ENCODE measurements at regions not wholly inside any gene's neighbourhood (a gene's known extent, or its start where the extent isn't known, plus 50 kb on each side); places are given as distances from the start of the nearest gene placed in this dataset.

DNA sequence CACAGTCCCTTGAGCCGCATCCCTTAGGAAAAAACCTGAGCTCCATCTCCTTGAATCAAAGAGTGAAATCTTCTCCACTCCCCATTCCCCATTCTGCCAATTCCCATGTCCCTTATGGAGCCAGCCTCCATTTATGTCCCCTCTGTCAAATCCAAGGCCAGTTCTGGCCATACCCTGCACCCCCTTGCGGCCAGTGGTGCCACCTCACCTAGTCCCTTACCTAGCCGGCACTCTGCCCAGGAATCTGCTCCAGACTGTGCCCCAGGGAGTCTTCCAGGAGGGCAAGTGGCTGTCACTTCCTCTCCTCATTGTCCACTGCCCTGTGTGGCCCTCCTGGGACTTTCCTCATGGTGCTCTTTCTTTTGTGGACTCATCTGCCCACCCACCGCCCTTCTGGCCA is 195.4 kb upstream of the RMP24 start:
- H3K4me1 ChIP-seq = no peaks in the 10 kb centered on the region
- no peaks in the 10 kb centered on the region for H3K36me3 ChIP-seq
- no peak overlapping the region for H3K4me3 ChIP-seq
- DNase-seq = no peak
- intact Hi-C loops (cut with DNase I; ENCODE audit: low total_unique reads) = no loop called here
- H3K9me3 ChIP-seq = no peaks in the 10 kb centered on the region
- no peak overlapping the region for H3K27ac ChIP-seq
- WGBS, 5 donors = 76 to 87% (median 81%) methylated on average over 4 of the region's 4 CpGs
- no peaks in the 10 kb centered on the region for H3K27me3 ChIP-seq
- TF ChIP-seq, protein P1, sequence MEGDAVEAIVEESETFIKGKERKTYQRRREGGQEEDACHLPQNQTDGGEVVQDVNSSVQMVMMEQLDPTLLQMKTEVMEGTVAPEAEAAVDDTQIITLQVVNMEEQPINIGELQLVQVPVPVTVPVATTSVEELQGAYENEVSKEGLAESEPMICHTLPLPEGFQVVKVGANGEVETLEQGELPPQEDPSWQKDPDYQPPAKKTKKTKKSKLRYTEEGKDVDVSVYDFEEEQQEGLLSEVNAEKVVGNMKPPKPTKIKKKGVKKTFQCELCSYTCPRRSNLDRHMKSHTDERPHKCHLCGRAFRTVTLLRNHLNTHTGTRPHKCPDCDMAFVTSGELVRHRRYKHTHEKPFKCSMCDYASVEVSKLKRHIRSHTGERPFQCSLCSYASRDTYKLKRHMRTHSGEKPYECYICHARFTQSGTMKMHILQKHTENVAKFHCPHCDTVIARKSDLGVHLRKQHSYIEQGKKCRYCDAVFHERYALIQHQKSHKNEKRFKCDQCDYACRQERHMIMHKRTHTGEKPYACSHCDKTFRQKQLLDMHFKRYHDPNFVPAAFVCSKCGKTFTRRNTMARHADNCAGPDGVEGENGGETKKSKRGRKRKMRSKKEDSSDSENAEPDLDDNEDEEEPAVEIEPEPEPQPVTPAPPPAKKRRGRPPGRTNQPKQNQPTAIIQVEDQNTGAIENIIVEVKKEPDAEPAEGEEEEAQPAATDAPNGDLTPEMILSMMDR (IDR thresholded peaks at IDR 0.05) = no peak
- TF ChIP-seq EP300 (IDR thresholded peaks at IDR 0.05) (no peak), POLR2A (IDR thresholded peaks at IDR 0.05) (no peak), POLR2AphosphoS5 (IDR thresholded peaks at IDR 0.05) (no peak)

DNA sequence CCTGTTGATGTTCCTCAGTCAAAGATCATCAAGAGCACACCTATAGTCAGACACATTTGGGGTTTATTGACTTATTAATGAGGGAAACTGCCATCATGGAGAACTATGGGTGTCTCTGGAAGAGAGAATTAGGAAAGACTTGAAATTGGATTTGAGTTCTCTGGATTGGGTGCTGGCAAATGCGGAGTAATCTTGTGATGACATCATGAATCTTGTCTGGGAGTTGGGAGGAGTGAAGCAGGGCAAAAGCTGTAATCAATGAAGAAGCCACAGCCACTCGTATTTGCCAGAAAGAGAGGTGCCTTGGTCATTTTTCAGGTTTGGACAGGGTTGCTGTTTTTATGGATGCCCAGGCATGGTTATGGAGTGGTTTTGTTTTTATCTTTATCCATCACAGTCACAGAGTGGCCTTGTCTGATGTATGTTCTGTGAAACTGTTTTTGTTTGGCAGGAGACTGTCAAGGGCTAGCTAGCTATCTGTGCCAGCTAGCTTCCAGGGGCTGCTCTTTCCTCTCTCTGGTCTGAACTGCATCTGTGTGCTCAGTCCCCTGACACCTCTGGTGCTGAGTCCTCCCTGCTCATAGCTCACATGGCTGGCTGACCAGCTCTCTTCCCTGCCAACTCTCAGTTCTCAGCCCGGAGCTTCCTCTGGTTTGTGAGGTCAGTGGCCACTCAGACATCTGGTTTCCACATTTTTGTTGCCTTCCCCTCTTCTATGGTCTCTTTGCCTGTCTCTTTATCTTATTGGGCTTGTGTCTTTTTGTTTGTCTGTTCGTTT is 193.4 kb upstream of the RMP24 start:
- 52 to 68% (median 59%) methylated on average over 4 of the region's 4 CpGs for WGBS, 5 donors
- H3K9me3 ChIP-seq = no peaks in the 10 kb centered on the region
- intact Hi-C loops (cut with DNase I; ENCODE audit: low total_unique reads) = no loop called here
- H3K4me1 ChIP-seq = no peaks in the 10 kb centered on the region
- H3K36me3 ChIP-seq = no peaks in the 10 kb centered on the region
- H3K4me3 ChIP-seq = no peak overlapping the region
- TF ChIP-seq POLR2AphosphoS5 (IDR thresholded peaks at IDR 0.05) = no peak
- TF ChIP-seq, protein P1 (IDR thresholded peaks at IDR 0.05) = no peak
- TF ChIP-seq EP300 (IDR thresholded peaks at IDR 0.05) = no peak
- no peak for TF ChIP-seq POLR2A (IDR thresholded peaks at IDR 0.05)
- H3K27ac ChIP-seq = no peak overlapping the region
- DNase-seq = no peak
- no peaks in the 10 kb centered on the region for H3K27me3 ChIP-seq

DNA sequence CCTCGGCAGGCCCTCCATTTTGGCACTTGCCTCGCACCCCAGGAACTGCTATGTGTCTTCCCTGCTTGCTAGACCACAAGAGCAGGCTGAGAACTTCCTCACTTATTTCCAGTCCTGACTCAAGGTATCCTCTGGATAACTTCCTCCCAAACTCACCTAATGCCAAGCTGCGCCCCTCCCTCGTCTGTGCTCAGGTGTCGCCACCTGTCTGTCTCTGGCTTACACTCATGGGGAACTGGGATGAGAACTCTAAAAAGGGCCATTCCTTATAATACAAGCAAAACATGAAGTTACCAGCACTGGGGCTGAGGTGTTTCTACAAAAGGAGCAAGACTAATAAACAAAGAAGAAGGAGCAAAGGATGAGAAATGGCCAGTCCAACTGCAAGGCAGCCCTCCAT is 191.5 kb upstream of the RMP24 start:
- Histone ChIP-seq H3K4me1 (no peaks in the 10 kb centered on the region), H3K4me3 (no peak overlapping the region), H3K27ac (no peak overlapping the region), H3K9me3 (no peaks in the 10 kb centered on the region), H3K36me3 (no peaks in the 10 kb centered on the region), H3K27me3 (no peaks in the 10 kb centered on the region)
- intact Hi-C loops (cut with DNase I; ENCODE audit: low total_unique reads) = no loop called here
- WGBS, 5 donors = 65 to 86% (median 78%) methylated on average over 5 of the region's 5 CpGs
- DNase-seq = no peak
- TF ChIP-seq POLR2A (IDR thresholded peaks at IDR 0.05) = no peak
- no peak for TF ChIP-seq POLR2AphosphoS5 (IDR thresholded peaks at IDR 0.05)
- TF ChIP-seq, protein P1 (IDR thresholded peaks at IDR 0.05) = no peak
- no peak for TF ChIP-seq EP300 (IDR thresholded peaks at IDR 0.05)

DNA sequence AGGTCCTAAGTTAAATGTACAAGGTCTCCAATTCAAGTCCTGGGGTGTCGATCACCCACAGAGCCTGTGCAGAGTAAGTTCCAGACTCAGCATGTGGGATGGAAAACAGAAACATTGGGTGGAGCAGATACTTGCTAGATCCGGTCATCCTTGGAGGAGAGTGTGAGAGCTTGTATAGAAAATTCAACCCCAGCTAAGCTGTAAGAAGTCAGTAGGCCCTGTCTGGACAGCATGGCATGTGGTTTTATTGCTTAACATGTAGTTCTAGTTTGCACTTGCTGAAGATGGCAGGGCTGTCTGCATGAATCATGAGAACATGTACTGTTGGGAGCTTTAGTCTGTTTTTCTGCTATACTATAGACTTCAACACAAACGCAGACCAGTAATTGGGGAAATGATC is 189.6 kb upstream of the RMP24 start:
- no peaks in the 10 kb centered on the region for H3K27me3 ChIP-seq
- H3K4me3 ChIP-seq = no peak overlapping the region
- 85 to 94% (median 88%) methylated on average over 3 of the region's 3 CpGs for WGBS, 5 donors
- H3K27ac ChIP-seq = no peak overlapping the region
- no peaks in the 10 kb centered on the region for H3K4me1 ChIP-seq
- no peak for DNase-seq
- no peaks in the 10 kb centered on the region for H3K36me3 ChIP-seq
- intact Hi-C loops (cut with DNase I; ENCODE audit: low total_unique reads) = no loop called here
- no peaks in the 10 kb centered on the region for H3K9me3 ChIP-seq
- TF ChIP-seq POLR2A (IDR thresholded peaks at IDR 0.05) (no peak), POLR2AphosphoS5 (IDR thresholded peaks at IDR 0.05) (no peak), EP300 (IDR thresholded peaks at IDR 0.05) (no peak)
- TF ChIP-seq, protein P1 (IDR thresholded peaks at IDR 0.05) = no peak
